NCI-H1417 (cell line): ENCODE measurements at regions not wholly inside any gene's neighbourhood (a gene's known extent, or its start where the extent isn't known, plus 50 kb on each side); places are given as distances from the start of the nearest gene placed in this dataset.
"Not testable (repeated sequence)": the region's sequence is repeated elsewhere in the genome, so short reads cannot be mapped to it uniquely, and the experiment has no call there.

Experiments
- DNase-seq, 3 experiments: peaks; one replicate each; lab custom pipeline; 2025; lab: John Stamatoyannopoulos, UW

DNA sequence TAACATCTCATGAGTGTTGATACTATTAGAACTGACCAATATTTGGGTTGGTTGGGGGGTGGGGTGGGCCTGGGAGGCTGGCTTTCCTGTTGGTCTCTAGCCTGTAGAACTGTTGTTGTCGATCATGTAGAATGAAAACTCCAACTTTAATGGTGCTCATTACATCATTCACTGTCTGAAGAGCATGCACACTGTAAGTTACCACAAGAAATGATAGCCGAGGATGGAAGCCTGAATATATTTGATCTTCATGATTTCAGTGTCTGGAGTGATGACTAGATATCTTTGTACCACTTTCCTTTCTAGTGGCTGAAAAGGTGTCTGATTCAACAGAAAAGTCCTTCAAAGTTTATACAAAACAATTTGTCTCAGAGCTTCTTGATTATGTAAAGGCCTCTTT is 123.6 kb downstream of the XCL2 start:
- DNase-seq: no peak

DNA sequence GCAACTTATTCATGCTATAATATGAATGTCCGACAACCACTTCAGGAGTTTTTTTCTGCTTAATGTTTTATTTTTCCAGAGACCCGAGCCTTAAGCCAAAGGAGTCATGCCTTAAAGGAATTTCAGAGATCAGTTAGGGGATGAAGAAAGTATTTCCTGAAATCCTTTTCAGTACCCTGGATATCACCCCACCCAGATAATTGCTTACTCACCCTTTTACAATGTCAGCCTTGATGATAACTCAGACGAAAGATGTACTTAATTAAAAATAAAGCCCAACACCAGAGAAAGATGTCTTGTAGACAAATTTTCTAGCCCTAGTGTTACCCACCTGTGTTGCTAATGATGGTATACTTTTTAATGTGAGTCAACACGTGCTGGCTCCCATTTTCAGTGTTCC is 124.1 kb downstream of the XCL2 start:
- no peak for DNase-seq

DNA sequence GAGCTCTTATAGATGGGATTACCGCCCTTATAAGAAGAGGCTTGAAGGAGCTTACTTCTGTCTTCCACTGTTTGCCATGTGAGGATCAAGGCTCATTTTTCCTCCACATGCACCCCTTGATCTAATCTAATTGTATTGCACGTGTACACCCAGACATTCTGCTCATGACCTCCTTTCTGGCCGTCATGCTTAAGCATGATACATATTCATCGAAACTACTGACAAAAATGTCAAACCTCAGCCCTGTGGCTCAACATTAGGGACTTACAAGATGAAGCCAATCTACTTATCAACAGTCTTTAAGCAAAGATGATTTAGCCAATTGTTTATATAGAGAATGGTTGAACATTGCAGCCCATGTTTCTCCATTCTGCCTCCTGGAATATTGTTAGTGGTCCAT is 127.6 kb downstream of the XCL2 start:
- DNase-seq: no peak

DNA sequence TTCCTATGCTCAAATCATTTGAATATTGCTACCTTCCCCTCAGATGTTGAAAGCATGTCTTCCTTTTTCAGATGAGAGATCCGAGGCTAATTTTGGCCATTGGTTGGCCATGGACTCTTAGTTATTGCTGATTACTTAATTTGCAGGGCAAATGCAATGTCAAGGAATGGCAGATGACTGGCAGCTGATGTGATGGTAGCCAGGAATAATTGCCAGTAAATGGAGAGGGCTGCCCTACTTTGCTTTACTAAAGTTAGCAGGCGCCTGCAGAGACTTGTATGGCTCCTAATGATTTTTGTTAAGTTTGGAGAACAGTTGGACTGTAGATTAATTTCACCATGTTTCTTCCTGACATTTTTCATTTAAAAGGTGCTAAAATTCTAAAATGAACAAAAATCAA is 128.9 kb downstream of the XCL2 start:
- DNase-seq: no peak

DNA sequence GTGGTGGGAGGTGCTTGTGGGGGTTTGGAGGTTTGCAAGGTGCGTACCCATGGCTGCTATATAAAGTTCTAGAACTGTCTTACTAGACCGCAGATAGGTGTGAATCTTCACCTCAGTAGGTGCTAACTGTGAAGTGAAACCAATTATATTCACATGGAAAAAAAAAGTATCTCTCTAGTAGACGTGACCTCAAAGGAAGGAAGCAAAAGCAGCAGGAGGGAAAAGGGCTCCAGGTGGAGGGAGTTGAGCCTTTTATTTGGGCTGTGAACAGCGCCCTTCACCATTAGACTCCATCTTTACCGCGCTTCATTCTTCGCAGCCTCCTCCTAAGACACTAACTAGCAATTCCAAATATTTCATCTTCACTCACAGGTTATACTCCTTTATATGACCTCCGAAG is 129.8 kb downstream of the TBX19 start:
- no peak for DNase-seq

DNA sequence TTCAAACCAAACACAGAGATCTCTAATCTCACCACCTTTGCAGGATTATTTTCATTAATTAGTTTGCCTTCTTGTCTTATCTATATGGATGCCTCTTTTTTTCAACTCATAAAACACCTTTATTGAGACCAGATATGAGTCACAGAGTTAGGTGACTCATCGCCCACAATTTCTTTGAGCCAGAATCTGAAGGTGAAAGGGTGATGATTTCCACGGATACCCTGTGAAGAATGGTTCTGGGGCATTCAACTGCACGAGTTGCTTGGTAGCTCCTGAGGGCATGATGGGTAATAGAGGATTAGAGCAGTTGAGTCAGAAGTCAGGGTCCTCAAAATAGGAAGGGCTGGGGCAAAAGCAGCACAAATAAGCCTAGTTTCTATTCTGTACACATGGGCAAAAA is 128.2 kb downstream of the TBX19 start:
- no peak for DNase-seq

DNA sequence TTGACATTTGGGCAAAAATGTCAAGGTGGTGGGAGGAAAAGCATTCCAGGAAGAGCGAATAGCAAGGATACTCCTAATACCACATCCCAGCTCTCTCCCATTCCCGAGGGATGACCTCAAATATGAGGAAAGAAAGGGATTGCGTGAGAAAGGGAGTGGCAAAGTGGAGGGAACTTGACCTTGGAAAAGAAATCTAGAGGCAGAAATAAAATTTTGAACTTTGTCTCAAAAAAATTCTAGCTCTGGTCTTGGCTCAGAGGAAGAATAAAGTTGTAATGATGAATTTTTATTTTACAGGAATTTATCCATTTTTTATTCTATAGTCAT is 127.8 kb downstream of the TBX19 start:
- DNase-seq: no peak

DNA sequence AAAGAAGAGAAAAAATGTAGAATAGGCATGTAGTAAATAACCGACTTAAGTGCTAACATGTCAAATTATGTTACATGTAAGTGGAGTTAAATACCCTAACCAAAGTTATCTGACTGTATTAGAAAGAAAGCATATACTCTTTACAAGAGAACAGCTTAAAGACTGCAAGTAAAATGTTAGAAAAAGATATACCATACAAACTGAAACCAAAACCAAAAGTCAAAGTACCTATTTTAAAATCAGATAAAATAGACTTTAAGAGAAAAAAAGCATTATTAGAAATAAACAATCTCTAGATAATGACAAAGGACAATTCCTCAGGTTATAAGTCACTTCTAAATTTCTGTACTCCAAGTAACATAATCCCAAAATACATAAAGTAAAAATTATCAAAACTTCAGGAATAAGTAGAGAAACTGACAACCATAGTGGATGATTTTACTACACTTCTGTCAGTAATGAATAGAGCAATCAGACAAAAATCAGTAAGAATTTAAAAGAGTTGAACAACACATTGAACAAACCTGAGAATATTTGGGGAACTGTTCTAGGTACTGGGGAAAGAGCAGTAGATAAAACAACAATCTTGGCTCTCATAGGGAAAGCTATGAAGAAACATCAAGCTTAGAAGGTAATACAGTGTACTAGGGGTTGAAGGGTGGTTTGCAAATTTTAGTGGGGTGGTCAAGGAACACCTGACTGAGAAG is 127.3 kb downstream of the TBX19 start:
- no peak for DNase-seq

DNA sequence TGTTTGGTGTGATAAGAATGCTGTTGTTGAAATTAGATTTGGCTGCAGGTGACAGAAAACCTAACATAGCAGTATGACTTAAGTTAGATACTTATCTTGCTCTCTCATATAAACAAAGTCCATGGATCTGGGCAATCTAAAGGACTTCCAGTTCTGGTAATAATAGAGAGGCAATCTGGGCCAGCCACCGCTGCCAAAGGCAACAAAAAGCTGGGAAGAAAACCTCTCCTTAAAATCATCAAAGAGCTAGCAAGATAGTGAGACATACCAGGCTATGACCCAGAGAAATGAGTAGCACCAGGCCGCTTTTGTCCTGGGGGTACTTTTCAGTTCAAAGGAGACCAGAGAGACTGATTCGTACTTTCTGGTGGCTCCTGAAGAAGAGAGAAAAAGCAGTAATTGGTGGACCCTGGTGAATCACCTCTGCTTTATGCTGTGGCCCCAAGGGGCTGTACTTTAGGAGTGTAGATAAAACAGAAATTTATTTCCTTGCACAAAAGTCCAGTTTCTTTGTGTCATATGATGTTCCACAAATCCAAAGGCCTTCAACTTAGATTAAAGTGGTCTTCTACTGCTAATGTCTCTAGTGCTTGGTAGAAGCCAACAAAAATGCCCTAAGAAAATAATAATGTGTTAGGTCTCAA is 125.4 kb downstream of the TBX19 start:
- no peak for DNase-seq

DNA sequence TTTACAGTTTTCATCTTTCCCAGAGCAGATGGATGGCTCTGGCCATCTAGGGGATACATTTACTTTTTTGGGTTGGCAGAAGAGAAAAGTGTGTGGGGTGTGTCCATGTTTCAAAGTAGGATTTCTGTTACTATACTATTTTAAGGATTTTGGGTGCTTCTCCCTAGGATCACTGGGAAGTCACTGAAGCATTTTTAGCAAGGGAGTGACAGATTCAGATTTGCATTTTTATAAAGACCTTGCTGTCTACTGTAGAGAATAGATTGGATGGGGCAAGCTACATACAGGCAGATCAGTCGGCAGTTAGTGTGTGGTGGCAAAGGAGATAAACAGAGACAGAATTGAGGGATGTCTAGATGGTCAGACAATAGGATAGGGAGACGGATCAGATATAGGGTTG is 122.5 kb downstream of the TBX19 start:
- no peak for DNase-seq

DNA sequence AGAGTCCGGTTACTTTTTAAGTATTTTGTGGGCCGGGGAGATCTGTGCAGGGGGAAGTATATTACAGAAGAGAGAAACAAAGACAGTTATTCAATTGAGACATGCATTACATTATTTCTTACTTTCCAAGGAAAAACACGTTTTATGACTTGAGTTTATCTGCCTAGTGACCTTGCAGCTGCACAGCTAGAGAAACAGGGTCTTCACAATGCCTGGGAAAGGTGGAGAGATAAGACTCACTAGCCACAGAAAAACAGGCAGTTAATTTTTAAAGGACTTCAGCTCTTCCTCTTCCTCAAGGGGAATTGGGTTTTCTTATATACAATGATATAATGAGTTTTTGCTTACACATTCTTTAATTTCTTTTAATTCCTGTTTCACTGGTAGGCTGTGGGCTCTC is 121.8 kb downstream of the TBX19 start:
- not testable (repeated sequence) for DNase-seq

DNA sequence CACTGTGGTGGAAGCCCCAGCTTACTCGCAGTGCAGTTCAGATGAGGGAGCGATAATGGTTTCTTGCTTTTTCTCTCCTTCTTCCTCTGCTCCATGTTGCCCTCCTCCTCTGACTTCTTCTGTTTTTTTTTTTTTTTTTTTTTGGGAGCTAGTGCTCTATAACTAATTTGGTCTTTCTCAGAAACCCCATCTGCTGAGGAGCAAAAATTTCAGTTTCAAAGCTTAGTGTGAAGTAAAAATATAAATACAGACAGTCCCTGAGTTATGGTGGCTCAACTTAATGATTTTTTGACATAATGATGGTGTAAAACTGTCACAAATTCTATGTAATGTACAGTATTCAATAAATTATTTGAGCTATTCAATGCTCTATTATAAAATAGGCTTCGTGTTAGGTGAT is 120.7 kb downstream of the TBX19 start:
- no peak for DNase-seq

DNA sequence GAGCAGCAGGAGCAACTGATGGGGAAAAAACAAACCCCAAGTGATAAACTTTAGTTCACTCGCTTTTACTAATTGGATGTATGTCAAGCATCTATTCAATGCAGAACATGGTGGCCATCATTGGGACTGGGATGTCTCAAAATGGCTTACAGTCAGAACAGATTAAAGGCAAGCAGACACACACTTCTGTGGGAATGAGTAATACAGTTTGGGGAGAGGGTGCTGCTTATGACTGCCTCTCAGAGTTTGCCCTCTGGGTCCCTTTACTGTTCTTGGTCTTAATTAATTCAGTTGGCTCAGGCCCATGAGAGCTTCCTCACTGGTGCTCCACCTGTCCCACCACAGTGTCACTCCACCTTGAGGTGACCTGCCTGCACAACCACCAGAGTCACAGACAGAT is 119.5 kb downstream of the TBX19 start:
- DNase-seq: no peak

DNA sequence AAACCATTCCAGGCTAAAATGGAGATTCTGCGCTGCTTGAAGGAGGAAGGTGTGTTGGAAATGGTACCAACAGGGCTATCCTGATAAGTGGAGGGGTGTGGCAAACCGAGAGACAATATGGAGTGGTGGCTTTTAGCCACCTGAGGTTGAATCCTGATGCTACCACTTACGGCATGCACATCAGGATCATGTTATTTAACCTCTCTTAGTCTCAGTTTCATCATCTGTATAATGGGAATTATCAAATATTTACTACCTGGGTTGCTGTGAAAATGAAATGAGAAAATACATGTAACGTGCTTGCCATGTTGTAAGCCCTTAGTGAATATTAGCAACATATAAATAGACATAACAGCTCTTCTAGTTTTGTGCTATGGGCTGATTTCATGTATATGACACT is 117.1 kb downstream of the TBX19 start:
- DNase-seq: no peak

DNA sequence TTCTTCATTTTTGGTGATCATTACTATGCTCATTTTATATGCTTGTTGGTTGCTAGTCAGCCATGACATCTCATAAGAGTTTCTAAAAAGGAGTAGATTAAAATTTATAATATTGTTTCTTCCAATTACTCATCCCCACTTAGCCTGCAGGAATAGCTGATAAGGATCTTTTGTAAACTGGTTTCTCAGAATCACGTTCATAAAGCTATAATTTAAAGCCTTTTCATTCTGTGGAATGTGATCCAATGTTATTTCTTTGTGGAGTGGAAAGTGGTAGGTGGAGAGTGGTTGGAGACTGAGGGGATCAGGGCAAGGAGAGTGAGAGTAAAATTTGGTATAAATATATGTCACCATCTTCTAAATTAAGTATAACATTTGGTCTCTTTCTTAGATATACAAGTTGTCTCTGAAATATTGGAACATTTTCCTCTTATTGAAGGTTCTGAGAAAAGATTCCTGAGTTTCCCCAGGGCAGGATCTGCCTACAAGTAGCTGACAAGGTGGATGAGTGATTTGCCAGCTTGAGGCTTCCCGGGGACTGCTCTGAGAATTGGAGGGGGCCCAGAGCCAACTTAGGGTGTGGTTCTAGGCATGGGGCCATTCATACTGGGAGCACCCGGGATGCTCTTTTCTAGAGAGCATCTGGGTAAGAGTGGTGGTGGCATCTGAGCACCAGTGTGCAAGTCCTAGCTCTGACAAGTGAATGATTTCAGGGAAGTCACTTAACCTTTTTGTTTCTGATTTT is 116.4 kb downstream of the TBX19 start:
- DNase-seq: peak in 1 of 3 experiments; percentile 29

DNA sequence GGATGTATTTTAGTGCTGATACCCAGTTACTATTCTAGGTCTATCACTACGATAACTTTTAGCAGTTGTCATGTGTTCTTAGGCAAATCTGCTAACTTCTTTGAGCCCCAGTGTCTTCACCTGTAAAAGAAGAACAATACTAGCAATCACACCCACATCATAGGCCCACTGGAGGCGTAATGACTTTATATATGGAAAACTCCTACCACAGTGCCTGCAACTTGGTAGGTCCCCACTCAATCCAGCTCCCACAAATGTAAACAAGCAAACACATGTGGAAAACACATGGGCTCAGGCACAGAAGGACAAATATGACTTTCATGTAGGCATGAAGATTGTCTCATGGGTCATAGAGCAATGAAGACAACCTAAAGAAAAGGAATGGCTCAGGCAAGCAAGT is 115.8 kb downstream of the TBX19 start:
- DNase-seq: no peak

DNA sequence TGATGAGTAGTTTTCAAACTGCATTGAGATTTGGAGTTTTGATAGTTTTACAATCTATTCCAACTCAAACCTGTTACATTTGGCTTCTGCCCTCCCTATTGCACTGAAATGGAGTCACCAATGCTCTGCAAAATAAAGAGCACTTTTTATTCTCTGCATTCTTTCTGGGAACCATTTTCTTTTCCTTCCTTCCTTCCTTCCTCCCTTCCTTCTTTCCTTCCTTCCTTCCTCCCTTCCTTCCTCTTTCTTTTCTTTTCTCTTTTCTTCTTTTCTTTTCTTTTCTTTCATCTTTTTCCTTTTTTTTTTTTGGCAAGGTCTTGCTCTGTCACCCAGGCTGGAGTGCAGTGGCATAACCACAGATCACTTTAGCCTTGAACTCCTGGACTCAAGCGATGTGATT is 114.2 kb downstream of the TBX19 start:
- DNase-seq: no peak

DNA sequence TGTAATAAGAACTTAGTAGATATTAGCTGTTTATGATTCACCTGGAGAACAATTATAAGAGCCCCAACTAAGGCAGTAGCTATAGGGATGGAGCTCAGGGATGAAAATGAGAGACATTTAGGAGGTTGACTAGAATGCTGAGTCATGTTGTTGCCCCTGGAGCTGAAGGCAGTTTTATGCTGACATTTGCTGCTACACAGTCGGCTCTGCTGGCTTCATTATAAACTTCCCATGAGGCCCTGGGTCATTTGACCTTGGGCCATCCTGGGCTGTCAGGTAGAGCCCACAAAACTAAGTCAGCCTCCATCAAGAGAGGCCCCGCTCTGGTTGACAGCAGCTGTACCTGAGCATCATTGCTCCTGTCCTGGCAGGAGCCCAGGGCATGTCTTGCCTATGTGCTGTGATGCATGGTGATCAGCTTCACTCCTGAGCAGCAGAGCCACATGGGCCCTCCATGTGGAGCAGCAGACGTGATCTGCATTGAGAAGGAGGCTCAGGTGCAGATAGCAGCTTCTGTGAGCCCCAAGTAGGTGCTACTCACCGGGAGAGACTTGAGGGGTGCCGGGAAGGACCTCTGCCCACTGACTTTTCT is 112.4 kb downstream of the TBX19 start:
- no peak for DNase-seq

DNA sequence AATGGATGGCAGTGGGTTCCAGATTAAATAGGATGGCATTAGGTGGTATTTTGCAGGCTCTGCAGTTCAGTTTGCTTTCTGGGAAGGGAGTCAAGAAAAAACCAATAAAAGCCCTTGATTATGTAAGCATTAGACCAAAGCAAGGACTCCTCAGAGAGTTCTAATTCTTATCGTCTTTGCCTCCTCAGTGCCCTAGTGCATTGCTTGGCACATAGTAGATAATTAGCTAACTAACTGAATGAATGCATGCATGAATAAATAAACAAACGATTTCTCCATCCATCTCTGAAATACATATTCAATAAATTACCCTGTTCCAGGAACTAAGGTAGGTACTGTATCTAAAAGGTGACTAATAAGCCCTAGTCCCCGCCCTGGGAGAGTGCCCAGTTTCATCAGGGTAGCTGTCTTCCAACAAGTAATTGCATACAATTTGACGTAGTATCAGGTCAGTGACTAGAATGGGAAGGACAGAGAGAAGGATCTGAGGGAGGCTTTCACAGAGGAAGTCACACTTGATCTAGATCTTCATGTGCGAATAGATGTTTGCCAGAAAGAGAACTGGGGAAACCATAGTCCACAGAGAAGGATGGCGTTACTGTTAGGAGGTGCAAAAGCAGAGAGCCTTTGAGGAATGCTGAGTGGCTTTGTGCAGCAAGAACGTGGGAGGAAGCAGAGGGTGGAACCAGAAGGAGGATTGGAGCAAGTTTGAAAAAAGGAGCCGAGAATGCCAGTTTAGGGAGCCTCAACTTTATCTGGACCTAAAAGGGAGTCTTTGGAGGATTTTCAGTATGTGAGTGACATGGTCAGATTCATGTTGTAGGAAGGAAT is 111.4 kb downstream of the TBX19 start:
- DNase-seq: no peak

DNA sequence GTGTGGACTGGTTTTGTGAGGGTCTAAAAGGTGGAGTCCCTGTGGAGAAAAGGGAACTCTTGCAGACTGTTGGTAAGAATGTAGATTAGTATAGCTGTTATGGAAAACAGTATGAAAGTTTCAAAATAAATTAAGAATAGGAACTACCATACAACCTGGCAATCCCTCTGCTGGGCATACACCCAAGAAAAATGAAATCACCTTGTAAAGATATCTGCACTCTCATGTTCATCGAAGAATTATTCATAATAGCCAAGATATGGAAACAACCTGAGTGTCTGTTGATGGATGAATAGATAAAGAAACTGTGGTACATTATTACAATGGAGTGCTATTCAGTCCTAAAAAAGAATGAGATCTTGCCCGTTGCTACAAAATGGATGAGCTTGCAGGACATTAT is 109.6 kb downstream of the TBX19 start:
- no peak for DNase-seq

DNA sequence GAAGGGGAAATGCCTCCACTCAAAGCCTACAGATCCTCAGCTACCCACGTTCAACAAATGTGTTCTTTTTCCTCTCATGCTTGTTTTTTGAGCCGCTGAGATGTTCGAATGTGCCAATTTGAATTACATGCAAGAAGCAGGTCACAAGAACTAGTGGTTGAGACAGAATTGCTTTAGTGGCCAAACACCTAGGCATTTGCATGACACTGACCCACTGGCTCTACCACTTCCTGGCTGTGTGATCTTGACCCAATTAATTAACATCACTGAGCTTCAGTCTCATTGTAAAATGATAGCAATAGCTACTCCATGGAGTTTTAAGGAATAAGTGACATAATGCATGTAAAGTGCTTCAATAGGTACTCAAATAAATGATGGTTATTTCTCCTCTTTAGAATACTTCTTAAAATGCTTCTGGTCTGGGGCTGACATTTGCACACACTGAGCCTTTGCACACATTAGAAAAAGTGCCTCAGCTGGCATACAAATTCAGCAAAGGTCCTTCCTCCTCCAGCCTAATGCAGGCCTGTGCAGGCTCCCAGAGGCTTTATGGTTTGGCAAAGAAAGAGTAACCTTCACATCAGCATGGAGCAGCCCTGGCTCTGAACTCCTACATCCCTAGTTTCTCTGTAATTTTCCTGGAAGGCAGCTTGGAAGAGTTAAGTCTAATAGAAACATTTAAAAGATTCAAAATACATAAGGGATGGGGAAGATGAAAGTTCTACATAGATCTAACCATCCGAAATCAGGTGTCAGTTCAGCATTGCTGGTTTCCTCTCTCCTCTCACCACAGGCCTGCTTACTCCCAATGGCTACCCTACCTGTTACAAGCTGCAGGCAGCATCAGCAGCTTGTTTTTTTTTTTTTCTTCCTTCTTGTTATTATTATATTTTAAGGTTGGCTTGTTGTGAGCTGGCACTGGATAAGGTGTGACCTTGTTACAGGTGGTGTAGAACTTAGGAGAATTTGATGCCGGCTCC is 107.4 kb downstream of the TBX19 start:
- DNase-seq: no peak
